Naive B cell (primary cell): ENCODE measurements at regions not wholly inside any gene's neighbourhood (a gene's known extent, or its start where the extent isn't known, plus 50 kb on each side); places are given as distances from the start of the nearest gene placed in this dataset.
A peak's percentile ranks its signal among the peaks of the same experiment; 100 is the strongest.
"Not testable (repeated sequence)": the region's sequence is repeated elsewhere in the genome, so short reads cannot be mapped to it uniquely, and the experiment has no call there.

Experiments used
- ATAC-seq, 2 donors: fragments of 150-1000 bp; cut with Tn5 transposase; 2 replicates each; pipeline ENCODE4 v1.10.0; 2021; ENCODE audit warnings: low read depth in 2 of 2, mild to moderate bottlenecking in 2 of 2, moderate library complexity in 2 of 2
- DNase-seq: peaks from one replicate; pipeline ENCODE4 v3.0.0; 2022
- H3K27ac Mint-ChIP-seq, 6 donors: one replicate each; pipeline ENCODE4 v1.8.0; 2020 to 2022; ENCODE audit warnings: mild to moderate bottlenecking in 6 of 6, mixed read lengths in 6 of 6, moderate library complexity in 5 of 6, inconsistent platforms in 2 of 6
- H3K27me3 Mint-ChIP-seq, 3 donors: one replicate each; pipeline ENCODE4 v1.8.0; 2021 to 2022; ENCODE audit warnings: mixed read lengths in 3 of 3, mild to moderate bottlenecking in 1 of 3
- H3K36me3 Mint-ChIP-seq, 2 donors: one replicate each; pipeline ENCODE4 v1.8.0; 2020 to 2022; ENCODE audit warnings: mixed read lengths in 2 of 2, inconsistent platforms in 1 of 2, mild to moderate bottlenecking in 1 of 2
- H3K4me1 Mint-ChIP-seq, 3 donors: one replicate each; pipeline ENCODE4 v1.8.0; 2020 to 2022; ENCODE audit warnings: mixed read lengths in 3 of 3, inconsistent platforms in 1 of 3, mild to moderate bottlenecking in 1 of 3, moderate library complexity in 1 of 3
- H3K4me3 Mint-ChIP-seq, 8 donors: one replicate each; pipeline ENCODE4 v1.8.0; 2020 to 2022; ENCODE audit warnings: mild to moderate bottlenecking in 8 of 8, mixed read lengths in 8 of 8, moderate library complexity in 8 of 8, inconsistent platforms in 2 of 8
- H3K9me3 Mint-ChIP-seq, 7 donors: one replicate each; pipeline ENCODE4 v1.8.0; 2020 to 2022; ENCODE audit warnings: mixed read lengths in 7 of 7, mild to moderate bottlenecking in 5 of 7, inconsistent platforms in 2 of 7, moderate library complexity in 1 of 7

- peak overlapping the region in 4 of 6 donors; percentile 27 to 77 (median 49) for H3K27ac Mint-ChIP-seq
- H3K4me1 Mint-ChIP-seq: peaks cover 16 to 25% (median 20%) of the 10 kb centered on the region in 3 donors
- no peak for ATAC-seq
- peaks cover 0 to 10% (median 4%) of the 10 kb centered on the region in 7 donors for H3K9me3 Mint-ChIP-seq
- no peaks in the 10 kb centered on the region for H3K27me3 Mint-ChIP-seq
- DNase-seq: no peak
- H3K36me3 Mint-ChIP-seq: peaks cover 0 to 10% of the 10 kb centered on the region in 2 donors
- no peak overlapping the region for H3K4me3 Mint-ChIP-seq
These were observed 197.4 kb downstream of the DUSP6 start for GRCh38 chr12:89154743-89155499.

GRCh38 chr12:89153341-89153740 is 199.0 kb downstream of the DUSP6 start:
- Mint-ChIP-seq H3K27me3 (no peaks in the 10 kb centered on the region), H3K4me3 (no peak overlapping the region), H3K36me3 (peaks cover 0 to 10% of the 10 kb centered on the region in 2 donors), H3K4me1 (peaks cover 16 to 25% (median 20%) of the 10 kb centered on the region in 3 donors), H3K9me3 (peaks cover 3 to 11% (median 5%) of the 10 kb centered on the region in 7 donors), H3K27ac (no peak overlapping the region)
- DNase-seq: no peak
- ATAC-seq: no peak

- DNase-seq: no peak
- Mint-ChIP-seq H3K9me3 (peaks cover 3 to 11% (median 5%) of the 10 kb centered on the region in 7 donors), H3K36me3 (peaks cover 0 to 10% of the 10 kb centered on the region in 2 donors), H3K4me1 (peaks cover 3 to 12% (median 8%) of the 10 kb centered on the region in 3 donors), H3K27me3 (no peaks in the 10 kb centered on the region), H3K27ac (peak overlapping the region in 1 of 6 donors; percentile 1), H3K4me3 (no peak overlapping the region)
- ATAC-seq: no peak
These were observed 200.8 kb downstream of the DUSP6 start for GRCh38 chr12:89151536-89151935.

- DNase-seq, ATAC-seq, H3K36me3 Mint-ChIP-seq, H3K27me3 Mint-ChIP-seq, H3K4me1 Mint-ChIP-seq, H3K4me3 Mint-ChIP-seq: not testable (repeated sequence)
- Mint-ChIP-seq H3K9me3 (peaks cover 3 to 11% (median 5%) of the 10 kb centered on the region in 7 donors), H3K27ac (peak overlapping the region in 1 of 6 donors; percentile 9)
These were observed 201.5 kb downstream of the DUSP6 start for GRCh38 chr12:89150789-89151188.

GRCh38 chr12:89140602-89141238 is 211.6 kb downstream of the DUSP6 start:
- no peaks in the 10 kb centered on the region for H3K27me3 Mint-ChIP-seq
- peaks cover 0 to 4% (median 0%) of the 10 kb centered on the region in 3 donors for H3K4me1 Mint-ChIP-seq
- no peak for DNase-seq
- no peaks in the 10 kb centered on the region for H3K36me3 Mint-ChIP-seq
- no peaks in the 10 kb centered on the region for H3K9me3 Mint-ChIP-seq
- no peak for ATAC-seq
- no peak overlapping the region for H3K4me3 Mint-ChIP-seq
- H3K27ac Mint-ChIP-seq: no peak overlapping the region

- Mint-ChIP-seq H3K4me3 (no peak overlapping the region), H3K36me3 (no peaks in the 10 kb centered on the region), H3K9me3 (no peaks in the 10 kb centered on the region), H3K27ac (no peak overlapping the region), H3K4me1 (peaks cover 0 to 4% (median 0%) of the 10 kb centered on the region in 3 donors), H3K27me3 (no peaks in the 10 kb centered on the region)
- no peak for DNase-seq
- ATAC-seq: no peak
These were observed 212.2 kb downstream of the DUSP6 start for GRCh38 chr12:89140141-89140540.

- H3K4me3 Mint-ChIP-seq: no peak overlapping the region
- H3K9me3 Mint-ChIP-seq: no peaks in the 10 kb centered on the region
- H3K4me1 Mint-ChIP-seq: peaks cover 0 to 4% (median 0%) of the 10 kb centered on the region in 3 donors
- no peaks in the 10 kb centered on the region for H3K36me3 Mint-ChIP-seq
- no peak overlapping the region for H3K27ac Mint-ChIP-seq
- no peak for ATAC-seq
- DNase-seq: no peak
- H3K27me3 Mint-ChIP-seq: no peaks in the 10 kb centered on the region
These were observed 212.9 kb downstream of the DUSP6 start for GRCh38 chr12:89139390-89139789.

- ATAC-seq (no peak), DNase-seq (no peak)
- Mint-ChIP-seq H3K4me3 (no peak overlapping the region), H3K9me3 (no peaks in the 10 kb centered on the region), H3K36me3 (no peaks in the 10 kb centered on the region), H3K27me3 (peaks cover 0 to 2% (median 0%) of the 10 kb centered on the region in 3 donors), H3K27ac (peak overlapping the region in 1 of 6 donors; percentile 66), H3K4me1 (peaks cover 0 to 4% (median 0%) of the 10 kb centered on the region in 3 donors)
These were observed 214.1 kb downstream of the DUSP6 start for GRCh38 chr12:89138048-89138852.

- H3K27me3 Mint-ChIP-seq: peaks cover 0 to 5% (median 0%) of the 10 kb centered on the region in 3 donors
- peaks cover 0 to 4% (median 0%) of the 10 kb centered on the region in 3 donors for H3K4me1 Mint-ChIP-seq
- H3K4me3 Mint-ChIP-seq: no peak overlapping the region
- DNase-seq (no peak), ATAC-seq (peak in 1 of 2 donors; percentile 56)
- no peak overlapping the region for H3K27ac Mint-ChIP-seq
- H3K36me3 Mint-ChIP-seq: no peaks in the 10 kb centered on the region
- no peaks in the 10 kb centered on the region for H3K9me3 Mint-ChIP-seq
These were observed 216.2 kb downstream of the DUSP6 start for GRCh38 chr12:89135976-89136634.

- ATAC-seq: no peak
- no peak overlapping the region for H3K4me3 Mint-ChIP-seq
- peaks cover 0 to 4% (median 0%) of the 10 kb centered on the region in 3 donors for H3K4me1 Mint-ChIP-seq
- H3K27me3 Mint-ChIP-seq: peaks cover 0 to 5% (median 0%) of the 10 kb centered on the region in 3 donors
- no peak for DNase-seq
- H3K9me3 Mint-ChIP-seq: no peaks in the 10 kb centered on the region
- H3K36me3 Mint-ChIP-seq: no peaks in the 10 kb centered on the region
- H3K27ac Mint-ChIP-seq: no peak overlapping the region
These were observed 218.0 kb downstream of the DUSP6 start for GRCh38 chr12:89134213-89134770.

- peaks cover 0 to 4% (median 0%) of the 10 kb centered on the region in 3 donors for H3K4me1 Mint-ChIP-seq
- no peak overlapping the region for H3K4me3 Mint-ChIP-seq
- H3K36me3 Mint-ChIP-seq: no peaks in the 10 kb centered on the region
- H3K9me3 Mint-ChIP-seq: no peaks in the 10 kb centered on the region
- DNase-seq: no peak
- peaks cover 0 to 5% (median 0%) of the 10 kb centered on the region in 3 donors for H3K27me3 Mint-ChIP-seq
- no peak overlapping the region for H3K27ac Mint-ChIP-seq
- no peak for ATAC-seq
These were observed 223.0 kb downstream of the DUSP6 start for GRCh38 chr12:89129167-89129870.

- H3K4me1 Mint-ChIP-seq: peaks cover 0 to 4% (median 0%) of the 10 kb centered on the region in 3 donors
- no peak for ATAC-seq
- DNase-seq: no peak
- H3K36me3 Mint-ChIP-seq: no peaks in the 10 kb centered on the region
- H3K4me3 Mint-ChIP-seq: no peak overlapping the region
- H3K9me3 Mint-ChIP-seq: no peaks in the 10 kb centered on the region
- no peaks in the 10 kb centered on the region for H3K27me3 Mint-ChIP-seq
- H3K27ac Mint-ChIP-seq: no peak overlapping the region
These were observed 225.6 kb downstream of the DUSP6 start for GRCh38 chr12:89126712-89127111.
